ENCODE measurements at regions not wholly inside any gene's neighbourhood (a gene's known extent, or its start where the extent isn't known, plus 50 kb on each side); places are given as distances from the start of the nearest gene placed in this dataset.

- FAIRE-seq: no peak
- Histone ChIP-seq H3K4me3 (ENCODE audit: low read length in 3 of 3) (no peak overlapping the region), H3K4me1 (ENCODE audit: control insufficient read depth in 2 of 3, insufficient read depth in 2 of 3, low read depth in 1 of 3, low read length in 3 of 3) (no peaks in the 10 kb centered on the region), H3K36me3 (ENCODE audit: control insufficient read depth in 2 of 3, insufficient read depth in 3 of 3, low read length in 3 of 3) (no peaks in the 10 kb centered on the region), H3K27me3 (ENCODE audit: control insufficient read depth, insufficient read depth, low read length) (no peaks in the 10 kb centered on the region), H3K27ac (ENCODE audit: low read depth in 2 of 2, low read length in 2 of 2) (no peak overlapping the region), H3K9ac (ENCODE audit: low read length in 3 of 3) (no peak overlapping the region), H3K9me3 (ENCODE audit: control insufficient read depth in 2 of 3, insufficient read depth in 1 of 3, low read length in 3 of 3) (no peaks in the 10 kb centered on the region)
- TF ChIP-seq CTCF (IDR thresholded peaks at IDR 0.05; ENCODE audit: borderline replicate concordance, extremely low read depth, insufficient read depth): no peak
- intact Hi-C loops (cut with DNase I): no loop called here
- DNase-seq: no peak
Measured at GRCh38 chr2:192437653-192438052, 242.9 kb upstream of the TMEFF2 start.

- H3K4me3 ChIP-seq (ENCODE audit: low read length in 3 of 3): no peak overlapping the region
- H3K9me3 ChIP-seq (ENCODE audit: control insufficient read depth in 2 of 3, insufficient read depth in 1 of 3, low read length in 3 of 3): no peaks in the 10 kb centered on the region
- no peak overlapping the region for H3K9ac ChIP-seq (ENCODE audit: low read length in 3 of 3)
- intact Hi-C loops (cut with DNase I): no loop called here
- H3K4me1 ChIP-seq (ENCODE audit: control insufficient read depth in 2 of 3, insufficient read depth in 2 of 3, low read depth in 1 of 3, low read length in 3 of 3): no peaks in the 10 kb centered on the region
- no peak for TF ChIP-seq CTCF (IDR thresholded peaks at IDR 0.05; ENCODE audit: borderline replicate concordance, extremely low read depth, insufficient read depth)
- FAIRE-seq (no peak), DNase-seq (no peak)
- H3K36me3 ChIP-seq (ENCODE audit: control insufficient read depth in 2 of 3, insufficient read depth in 3 of 3, low read length in 3 of 3): no peaks in the 10 kb centered on the region
- H3K27me3 ChIP-seq (ENCODE audit: control insufficient read depth, insufficient read depth, low read length): no peaks in the 10 kb centered on the region
- no peak overlapping the region for H3K27ac ChIP-seq (ENCODE audit: low read depth in 2 of 2, low read length in 2 of 2)
Measured at GRCh38 chr2:192424243-192424642, 229.5 kb upstream of the TMEFF2 start.

GRCh38 chr2:192419786-192420185 is 225.1 kb upstream of the TMEFF2 start:
- H3K4me1 ChIP-seq (ENCODE audit: control insufficient read depth in 2 of 3, insufficient read depth in 2 of 3, low read depth in 1 of 3, low read length in 3 of 3): no peaks in the 10 kb centered on the region
- no peak overlapping the region for H3K9ac ChIP-seq (ENCODE audit: low read length in 3 of 3)
- no peaks in the 10 kb centered on the region for H3K27me3 ChIP-seq (ENCODE audit: control insufficient read depth, insufficient read depth, low read length)
- H3K27ac ChIP-seq (ENCODE audit: low read depth in 2 of 2, low read length in 2 of 2): no peak overlapping the region
- H3K4me3 ChIP-seq (ENCODE audit: low read length in 3 of 3): no peak overlapping the region
- DNase-seq (peak in 2 of 5 donors; percentile 22 to 76), FAIRE-seq (no peak)
- no peaks in the 10 kb centered on the region for H3K9me3 ChIP-seq (ENCODE audit: control insufficient read depth in 2 of 3, insufficient read depth in 1 of 3, low read length in 3 of 3)
- no peaks in the 10 kb centered on the region for H3K36me3 ChIP-seq (ENCODE audit: control insufficient read depth in 2 of 3, insufficient read depth in 3 of 3, low read length in 3 of 3)
- intact Hi-C loops (cut with DNase I): no loop called here
- TF ChIP-seq CTCF (IDR thresholded peaks at IDR 0.05; ENCODE audit: borderline replicate concordance, extremely low read depth, insufficient read depth): no peak

- Histone ChIP-seq H3K36me3 (ENCODE audit: control insufficient read depth in 2 of 3, insufficient read depth in 3 of 3, low read length in 3 of 3) (no peaks in the 10 kb centered on the region), H3K27ac (ENCODE audit: low read depth in 2 of 2, low read length in 2 of 2) (no peak overlapping the region), H3K9ac (ENCODE audit: low read length in 3 of 3) (no peak overlapping the region), H3K4me3 (ENCODE audit: low read length in 3 of 3) (no peak overlapping the region), H3K4me1 (ENCODE audit: control insufficient read depth in 2 of 3, insufficient read depth in 2 of 3, low read depth in 1 of 3, low read length in 3 of 3) (no peaks in the 10 kb centered on the region), H3K27me3 (ENCODE audit: control insufficient read depth, insufficient read depth, low read length) (no peaks in the 10 kb centered on the region), H3K9me3 (ENCODE audit: control insufficient read depth in 2 of 3, insufficient read depth in 1 of 3, low read length in 3 of 3) (no peaks in the 10 kb centered on the region)
- FAIRE-seq (no peak), DNase-seq (peak in 1 of 5 donors; percentile 50)
- intact Hi-C loops (cut with DNase I): no loop called here
- TF ChIP-seq CTCF (IDR thresholded peaks at IDR 0.05; ENCODE audit: borderline replicate concordance, extremely low read depth, insufficient read depth): no peak
Measured at GRCh38 chr2:192416060-192416459, 221.3 kb upstream of the TMEFF2 start.
